ENCODE measurements at regions not wholly inside any gene's neighbourhood (a gene's known extent, or its start where the extent isn't known, plus 50 kb on each side); places are given as distances from the start of the nearest gene placed in this dataset.

- TF ChIP-seq CTCF (IDR thresholded peaks at IDR 0.05; ENCODE audit: insufficient read depth, low read length, missing control alignments) = no peak
- POLR2A ChIA-PET = interaction anchor here (0.7 to 1.3 kb wide), 3 partner anchors 35 to 83 kb away, joined by 3 to 5 read pairs (median 3); no protein-coding TSS in a partner anchor
- peak; percentile 92 for DNase-seq (ENCODE audit: low read depth, low spot score)
- H3K4me3 ChIP-seq (ENCODE audit: low read depth, low read length) = no peak overlapping the region
- CTCF ChIA-PET = no interaction called here
Observed at GRCh38 chr7:68963552-68963951, 634.7 kb upstream of the AUTS2 start.

GRCh38 chr7:68964060-68964459 is 634.2 kb upstream of the AUTS2 start:
- POLR2A ChIA-PET = interaction anchor here (1.0 to 1.3 kb wide), 2 partner anchors 39 to 83 kb away, joined by 3 to 5 read pairs; no protein-coding TSS in a partner anchor
- TF ChIP-seq CTCF (IDR thresholded peaks at IDR 0.05; ENCODE audit: insufficient read depth, low read length, missing control alignments) = no peak
- CTCF ChIA-PET = interaction anchor here (1.2 kb wide), 1 partner anchor 13 kb away, joined by 3 read pairs; no protein-coding TSS in a partner anchor
- peak; percentile 38 for DNase-seq (ENCODE audit: low read depth, low spot score)
- no peak overlapping the region for H3K4me3 ChIP-seq (ENCODE audit: low read depth, low read length)

DNA sequence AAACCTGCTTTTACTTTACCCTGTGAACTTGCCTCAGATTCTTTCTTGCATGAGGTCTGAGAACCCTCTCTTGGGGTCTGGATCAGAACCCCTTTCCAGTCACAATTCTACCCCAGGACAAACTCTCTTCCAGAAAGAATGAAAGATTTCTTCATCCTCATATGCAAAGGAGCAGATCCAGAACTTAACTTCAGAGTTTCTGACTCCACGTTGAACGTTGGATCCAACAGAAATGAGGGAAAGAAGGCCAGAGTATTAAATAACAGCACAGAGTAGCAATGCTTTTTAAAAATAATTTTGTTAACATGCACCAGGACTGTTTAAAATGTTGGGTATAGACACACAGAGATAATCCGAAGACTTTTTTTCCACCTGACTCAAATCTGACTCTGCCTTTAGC is 632.9 kb upstream of the AUTS2 start:
- ChIA-PET POLR2A (no interaction called here), CTCF (no interaction called here)
- no peak for DNase-seq (ENCODE audit: low read depth, low spot score)
- no peak for TF ChIP-seq CTCF (IDR thresholded peaks at IDR 0.05; ENCODE audit: insufficient read depth, low read length, missing control alignments)
- H3K4me3 ChIP-seq (ENCODE audit: low read depth, low read length) = no peak overlapping the region

GRCh38 chr7:68967598-68967997 is 630.7 kb upstream of the AUTS2 start:
- ChIA-PET POLR2A (no interaction called here), CTCF (no interaction called here)
- no peak for TF ChIP-seq CTCF (IDR thresholded peaks at IDR 0.05; ENCODE audit: insufficient read depth, low read length, missing control alignments)
- no peak for DNase-seq (ENCODE audit: low read depth, low spot score)
- no peak overlapping the region for H3K4me3 ChIP-seq (ENCODE audit: low read depth, low read length)

- ChIA-PET CTCF (no interaction called here), POLR2A (no interaction called here)
- TF ChIP-seq CTCF (IDR thresholded peaks at IDR 0.05; ENCODE audit: insufficient read depth, low read length, missing control alignments) = no peak
- H3K4me3 ChIP-seq (ENCODE audit: low read depth, low read length) = no peak overlapping the region
- no peak for DNase-seq (ENCODE audit: low read depth, low spot score)
Observed at GRCh38 chr7:68969571-68969970, 628.7 kb upstream of the AUTS2 start.

- no peak for TF ChIP-seq CTCF (IDR thresholded peaks at IDR 0.05; ENCODE audit: insufficient read depth, low read length, missing control alignments)
- ChIA-PET CTCF (interaction anchor here (1.4 kb wide), 1 partner anchor 12 kb away, joined by 3 read pairs; no protein-coding TSS in a partner anchor), POLR2A (no interaction called here)
- no peak overlapping the region for H3K4me3 ChIP-seq (ENCODE audit: low read depth, low read length)
- DNase-seq (ENCODE audit: low read depth, low spot score) = no peak
Observed at GRCh38 chr7:68971634-68972340, 626.5 kb upstream of the AUTS2 start.
